ENCODE measurements at regions not wholly inside any gene's neighbourhood (a gene's known extent, or its start where the extent isn't known, plus 50 kb on each side); places are given as distances from the start of the nearest gene placed in this dataset.

- TF ChIP-seq REST (IDR thresholded peaks at IDR 0.05; ENCODE audit: insufficient read depth in 1 of 2, low read depth in 2 of 2, low read length in 2 of 2), result no peak
- TF ChIP-seq FOXP2 (optimal IDR thresholded peaks at IDR 0.05; ENCODE audit: borderline replicate concordance, extremely low read depth, extremely low read length, insufficient read depth), result no peak
- TF ChIP-seq SIN3A (IDR thresholded peaks at IDR 0.05; ENCODE audit: borderline replicate concordance, insufficient read depth, low read length), result no peak
- no peak for TF ChIP-seq POLR2AphosphoS5 (IDR thresholded peaks at IDR 0.05; ENCODE audit: low read depth, low read length)
- no peak for TF ChIP-seq TAF1 (IDR thresholded peaks at IDR 0.05; ENCODE audit: borderline replicate concordance, insufficient read depth, low read length)
Measured at GRCh38 chr11:39664023-39664422, 1795.4 kb downstream of the LRRC4C start.

- TF ChIP-seq POLR2AphosphoS5 (IDR thresholded peaks at IDR 0.05; ENCODE audit: low read depth, low read length) (no peak), REST (IDR thresholded peaks at IDR 0.05; ENCODE audit: insufficient read depth in 1 of 2, low read depth in 2 of 2, low read length in 2 of 2) (no peak), TAF1 (IDR thresholded peaks at IDR 0.05; ENCODE audit: borderline replicate concordance, insufficient read depth, low read length) (no peak), FOXP2 (optimal IDR thresholded peaks at IDR 0.05; ENCODE audit: borderline replicate concordance, extremely low read depth, extremely low read length, insufficient read depth) (no peak), SIN3A (IDR thresholded peaks at IDR 0.05; ENCODE audit: borderline replicate concordance, insufficient read depth, low read length) (no peak)
Measured at GRCh38 chr11:39661890-39662289, 1797.6 kb downstream of the LRRC4C start.

GRCh38 chr11:39651857-39652461 lies 1807.5 kb downstream of the LRRC4C start:
- no peak for TF ChIP-seq FOXP2 (optimal IDR thresholded peaks at IDR 0.05; ENCODE audit: borderline replicate concordance, extremely low read depth, extremely low read length, insufficient read depth)
- no peak for TF ChIP-seq POLR2AphosphoS5 (IDR thresholded peaks at IDR 0.05; ENCODE audit: low read depth, low read length)
- no peak for TF ChIP-seq SIN3A (IDR thresholded peaks at IDR 0.05; ENCODE audit: borderline replicate concordance, insufficient read depth, low read length)
- no peak for TF ChIP-seq REST (IDR thresholded peaks at IDR 0.05; ENCODE audit: insufficient read depth in 1 of 2, low read depth in 2 of 2, low read length in 2 of 2)
- no peak for TF ChIP-seq TAF1 (IDR thresholded peaks at IDR 0.05; ENCODE audit: borderline replicate concordance, insufficient read depth, low read length)

GRCh38 chr11:39641751-39642150 lies 1817.7 kb downstream of the LRRC4C start:
- TF ChIP-seq TAF1 (IDR thresholded peaks at IDR 0.05; ENCODE audit: borderline replicate concordance, insufficient read depth, low read length) (no peak), REST (IDR thresholded peaks at IDR 0.05; ENCODE audit: insufficient read depth in 1 of 2, low read depth in 2 of 2, low read length in 2 of 2) (no peak), FOXP2 (optimal IDR thresholded peaks at IDR 0.05; ENCODE audit: borderline replicate concordance, extremely low read depth, extremely low read length, insufficient read depth) (no peak), SIN3A (IDR thresholded peaks at IDR 0.05; ENCODE audit: borderline replicate concordance, insufficient read depth, low read length) (no peak), POLR2AphosphoS5 (IDR thresholded peaks at IDR 0.05; ENCODE audit: low read depth, low read length) (no peak)
